OCI-LY3 (cell line): ENCODE measurements at regions not wholly inside any gene's neighbourhood (a gene's known extent, or its start where the extent isn't known, plus 50 kb on each side); places are given as distances from the start of the nearest gene placed in this dataset.

ENCODE experiments used
- EZH2phosphoT487 ChIP-seq: fragments of 200-600 bp; shearing (Covaris generic); IDR thresholded peaks from 2 replicates; pipeline ENCODE4 v1.6.1; 2018; ENCODE audit warnings: antibody characterized with exemption, mixed run types, low read depth
- TF ChIP-seq, protein P1 (sequence below): fragments of 200-600, 300-600 bp; sonication (generic); IDR thresholded peaks from 2 replicates; pipeline ENCODE4 v1.5.1; 2014; ENCODE audit warnings: antibody characterized with exemption, low read length, low read depth

DNA sequence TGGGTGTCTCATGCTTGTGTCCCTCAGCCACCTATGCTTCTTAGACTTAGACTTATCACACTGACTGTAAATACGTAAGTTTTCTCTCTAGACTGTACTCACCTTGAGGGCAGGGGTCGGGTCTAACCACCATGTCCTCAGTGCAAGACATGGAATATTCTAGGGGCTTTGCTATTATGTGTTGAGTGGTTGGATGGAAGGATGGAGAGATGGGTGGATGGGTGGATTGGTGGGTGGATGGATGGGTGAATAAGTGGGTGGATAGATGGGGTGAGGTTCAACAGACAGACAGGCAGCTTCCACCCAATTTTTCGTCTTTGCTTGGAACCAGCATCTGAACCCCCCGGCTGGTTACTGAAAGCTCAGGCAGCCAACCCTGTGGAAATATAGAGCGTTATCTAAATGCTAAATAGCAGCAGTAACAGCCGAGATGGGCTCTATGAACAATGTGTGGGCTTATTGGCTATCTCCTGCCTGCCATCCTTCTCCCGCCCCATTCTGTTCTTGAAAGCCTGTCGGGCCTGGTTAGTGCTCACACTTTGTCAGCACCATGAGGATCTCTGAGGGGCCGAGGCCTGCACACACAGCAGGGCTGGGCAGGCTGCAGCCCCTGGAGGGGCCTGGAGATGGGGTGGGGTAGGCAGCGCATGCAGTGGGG is 130.7 kb downstream of the ACTL8 start:
- TF ChIP-seq, protein P1, sequence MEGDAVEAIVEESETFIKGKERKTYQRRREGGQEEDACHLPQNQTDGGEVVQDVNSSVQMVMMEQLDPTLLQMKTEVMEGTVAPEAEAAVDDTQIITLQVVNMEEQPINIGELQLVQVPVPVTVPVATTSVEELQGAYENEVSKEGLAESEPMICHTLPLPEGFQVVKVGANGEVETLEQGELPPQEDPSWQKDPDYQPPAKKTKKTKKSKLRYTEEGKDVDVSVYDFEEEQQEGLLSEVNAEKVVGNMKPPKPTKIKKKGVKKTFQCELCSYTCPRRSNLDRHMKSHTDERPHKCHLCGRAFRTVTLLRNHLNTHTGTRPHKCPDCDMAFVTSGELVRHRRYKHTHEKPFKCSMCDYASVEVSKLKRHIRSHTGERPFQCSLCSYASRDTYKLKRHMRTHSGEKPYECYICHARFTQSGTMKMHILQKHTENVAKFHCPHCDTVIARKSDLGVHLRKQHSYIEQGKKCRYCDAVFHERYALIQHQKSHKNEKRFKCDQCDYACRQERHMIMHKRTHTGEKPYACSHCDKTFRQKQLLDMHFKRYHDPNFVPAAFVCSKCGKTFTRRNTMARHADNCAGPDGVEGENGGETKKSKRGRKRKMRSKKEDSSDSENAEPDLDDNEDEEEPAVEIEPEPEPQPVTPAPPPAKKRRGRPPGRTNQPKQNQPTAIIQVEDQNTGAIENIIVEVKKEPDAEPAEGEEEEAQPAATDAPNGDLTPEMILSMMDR: no peak
- TF ChIP-seq EZH2phosphoT487: no peak
